GM12875 (cell line): ENCODE measurements at regions not wholly inside any gene's neighbourhood (a gene's known extent, or its start where the extent isn't known, plus 50 kb on each side); places are given as distances from the start of the nearest gene placed in this dataset.
"Not testable (repeated sequence)": the region's sequence is repeated elsewhere in the genome, so short reads cannot be mapped to it uniquely, and the experiment has no call there.

Experiments
- H3K4me3 ChIP-seq: one replicate; pipeline ENCODE4 v1.5.1; 2011; ENCODE audit warnings: low read depth, low read length, control low read depth
- CTCF ChIP-seq: IDR thresholded peaks from 2 replicates; pipeline ENCODE4 v1.5.1; 2011; ENCODE audit warnings: low read depth, mild to moderate bottlenecking, control low read depth, inconsistent platforms, low read length, moderate library complexity, borderline replicate concordance; ENCODE audit not compliant: insufficient read depth

GRCh38 chr7:53485354-53485753, 449.9 kb downstream of the POM121L12 start:
- no peak overlapping the region for H3K4me3 ChIP-seq
- no peak for TF ChIP-seq CTCF

- H3K4me3 ChIP-seq = no peak overlapping the region
- TF ChIP-seq CTCF = no peak
Measured at GRCh38 chr7:53491051-53491450, 455.6 kb downstream of the POM121L12 start.

GRCh38 chr7:53495181-53495580, 459.7 kb downstream of the POM121L12 start:
- not testable (repeated sequence) for H3K4me3 ChIP-seq

- no peak for TF ChIP-seq CTCF
- no peak overlapping the region for H3K4me3 ChIP-seq
Measured at GRCh38 chr7:53500076-53500475, 464.6 kb downstream of the POM121L12 start.

- no peak overlapping the region for H3K4me3 ChIP-seq
- no peak for TF ChIP-seq CTCF
Measured at GRCh38 chr7:53504914-53505313, 469.5 kb downstream of the POM121L12 start.

GRCh38 chr7:53518319-53518718, 482.9 kb downstream of the POM121L12 start:
- TF ChIP-seq CTCF = no peak
- H3K4me3 ChIP-seq = no peak overlapping the region

- no peak for TF ChIP-seq CTCF
- no peak overlapping the region for H3K4me3 ChIP-seq
Measured at GRCh38 chr7:53520841-53521240, 485.4 kb downstream of the POM121L12 start.

- no peak overlapping the region for H3K4me3 ChIP-seq
- TF ChIP-seq CTCF = no peak
Measured at GRCh38 chr7:53521638-53522184, 486.3 kb downstream of the POM121L12 start.
